Rectal smooth muscle tissue (tissue), 1 donor: ENCODE measurements at regions not wholly inside any gene's neighbourhood (a gene's known extent, or its start where the extent isn't known, plus 50 kb on each side); places are given as distances from the start of the nearest gene placed in this dataset.

ENCODE experiments used
- H3K27ac ChIP-seq: one replicate; pipeline ENCODE4 v1.7.0; 2013; ENCODE audit warnings: low read depth, low read length, inconsistent platforms
- H3K27me3 ChIP-seq: one replicate; pipeline ENCODE4 v1.7.0; 2013; ENCODE audit warnings: low read length; ENCODE audit not compliant: control insufficient read depth, insufficient read depth
- H3K36me3 ChIP-seq: one replicate; pipeline ENCODE4 v1.7.0; 2013; ENCODE audit warnings: low read length; ENCODE audit not compliant: control insufficient read depth, insufficient read depth
- H3K4me1 ChIP-seq: one replicate; pipeline ENCODE4 v1.7.0; 2013; ENCODE audit warnings: low read length; ENCODE audit not compliant: control insufficient read depth, insufficient read depth
- H3K4me3 ChIP-seq: one replicate; pipeline ENCODE4 v1.7.0; 2013; ENCODE audit warnings: low read length
- H3K9ac ChIP-seq: one replicate; pipeline ENCODE4 v1.7.0; 2013; ENCODE audit warnings: low read length

GRCh38 chr18:26652501-26652900 is 104.1 kb upstream of the KCTD1 start:
- H3K9ac ChIP-seq: no peak overlapping the region

DNA sequence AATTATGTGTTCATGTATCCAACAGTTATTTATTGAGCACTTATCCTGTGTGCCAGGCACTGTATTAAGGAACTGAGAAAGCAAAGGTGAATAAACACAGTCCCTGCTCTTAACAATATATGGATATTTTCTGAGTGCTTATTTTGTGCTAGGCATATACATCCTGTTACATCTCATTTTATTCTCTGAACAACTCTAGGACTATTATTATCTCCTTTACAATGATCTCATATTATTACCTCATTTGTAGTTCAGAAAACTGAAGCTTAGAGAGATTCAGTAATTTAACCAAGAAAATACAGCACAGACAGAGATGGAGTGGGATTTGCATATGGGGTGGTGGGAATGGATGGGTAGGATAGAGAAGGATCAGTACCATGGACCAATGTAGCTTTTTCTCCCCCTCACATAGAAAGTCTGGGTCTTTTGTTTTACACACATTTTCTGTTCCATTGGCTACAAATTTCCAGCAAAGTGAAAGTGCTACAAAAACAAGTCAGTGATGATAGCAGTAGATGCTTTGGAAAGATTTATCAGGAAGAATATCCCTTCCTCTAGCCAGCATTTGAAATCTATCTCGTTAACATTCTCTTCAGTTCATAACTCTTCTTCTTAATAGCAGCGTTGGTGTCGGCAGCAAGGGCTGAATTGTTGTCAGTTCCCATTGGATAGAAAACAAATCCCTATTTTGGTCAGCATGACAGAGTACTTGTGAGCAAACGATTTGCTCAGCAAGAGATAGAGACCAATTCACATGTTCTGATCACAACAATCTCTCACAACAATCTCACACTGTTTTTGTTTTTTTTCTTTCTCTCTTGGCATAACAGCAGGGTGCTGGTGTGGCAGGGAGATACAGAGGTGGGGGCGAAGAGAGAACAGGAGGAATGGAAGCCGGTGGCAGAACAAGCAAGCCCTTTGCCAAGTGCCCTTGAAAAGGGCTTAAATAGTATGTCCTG is 102.2 kb upstream of the KCTD1 start:
- H3K4me3 ChIP-seq: no peak overlapping the region
- H3K36me3 ChIP-seq: no peaks in the 10 kb centered on the region
- H3K27me3 ChIP-seq: no peaks in the 10 kb centered on the region
- peak overlapping the region; percentile 16 for H3K27ac ChIP-seq
- no peaks in the 10 kb centered on the region for H3K4me1 ChIP-seq
- no peak overlapping the region for H3K9ac ChIP-seq

More at GRCh38 chr18:26652501-26652900, 104.1 kb upstream of the KCTD1 start:
- Histone ChIP-seq H3K36me3 (no peaks in the 10 kb centered on the region), H3K27ac (no peak overlapping the region), H3K4me3 (no peak overlapping the region), H3K27me3 (no peaks in the 10 kb centered on the region), H3K4me1 (peaks cover 2% of the 10 kb centered on the region)

- Histone ChIP-seq H3K4me3 (no peak overlapping the region), H3K36me3 (no peaks in the 10 kb centered on the region), H3K4me1 (no peaks in the 10 kb centered on the region), H3K27ac (no peak overlapping the region), H3K27me3 (no peaks in the 10 kb centered on the region), H3K9ac (no peak overlapping the region)
These were observed 100.8 kb upstream of the KCTD1 start for GRCh38 chr18:26649193-26649543.

- no peak overlapping the region for H3K27ac ChIP-seq
These were observed 100.3 kb upstream of the KCTD1 start for GRCh38 chr18:26648509-26649192.

GRCh38 chr18:26646901-26647300 is 98.5 kb upstream of the KCTD1 start:
- no peaks in the 10 kb centered on the region for H3K27me3 ChIP-seq
- no peak overlapping the region for H3K4me3 ChIP-seq
- no peak overlapping the region for H3K27ac ChIP-seq
- H3K4me1 ChIP-seq: no peaks in the 10 kb centered on the region
- no peaks in the 10 kb centered on the region for H3K36me3 ChIP-seq
- H3K9ac ChIP-seq: no peak overlapping the region

More at GRCh38 chr18:26648509-26649192, 100.3 kb upstream of the KCTD1 start:
- H3K36me3 ChIP-seq: no peaks in the 10 kb centered on the region
- H3K4me1 ChIP-seq: no peaks in the 10 kb centered on the region
- H3K27me3 ChIP-seq: no peaks in the 10 kb centered on the region
- no peak overlapping the region for H3K9ac ChIP-seq
- H3K4me3 ChIP-seq: no peak overlapping the region

DNA sequence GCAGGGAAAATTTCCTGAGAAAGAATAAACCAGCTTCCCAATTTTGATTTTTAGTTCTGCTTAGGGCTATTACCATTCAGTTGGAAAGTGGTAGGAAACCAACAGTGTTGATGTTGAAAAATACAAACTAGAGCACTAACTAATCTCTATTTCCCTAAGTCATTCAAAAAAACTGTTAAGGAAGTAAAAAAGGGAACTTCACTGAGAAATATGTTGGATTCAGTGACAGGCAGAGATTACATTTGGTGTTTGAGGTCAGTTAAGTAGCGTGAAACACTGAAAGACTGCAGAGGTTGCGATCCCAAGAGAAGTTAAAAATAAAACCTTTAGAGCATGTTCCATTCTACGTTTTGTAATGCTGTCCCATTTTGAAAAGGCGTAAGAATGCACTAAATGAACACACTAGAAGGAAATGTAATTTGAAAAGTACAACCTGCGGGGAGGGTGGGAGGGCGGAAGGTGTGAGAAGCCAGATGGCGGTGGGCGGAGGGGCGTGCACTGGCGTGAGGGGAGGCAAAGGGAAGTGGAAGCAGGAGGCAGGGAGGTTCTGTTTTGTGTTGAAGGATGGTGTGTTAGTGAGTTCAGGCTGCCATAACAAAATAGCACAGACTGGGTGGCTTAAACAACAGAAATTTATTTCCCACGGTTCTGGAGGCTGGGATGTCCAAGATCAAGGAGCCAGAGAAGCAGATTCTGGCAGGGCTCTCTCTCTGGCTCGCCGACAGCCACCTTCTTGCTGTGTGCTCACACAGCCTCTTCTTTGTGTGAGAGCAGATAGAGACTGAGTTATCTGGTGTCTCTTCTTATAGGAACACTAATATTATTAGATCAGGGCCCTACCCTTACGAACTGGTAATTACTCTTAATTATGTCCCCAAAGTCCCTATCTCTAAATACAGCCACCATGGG is 94.3 kb upstream of the KCTD1 start:
- Histone ChIP-seq H3K27me3 (no peaks in the 10 kb centered on the region), H3K4me3 (no peak overlapping the region), H3K4me1 (no peaks in the 10 kb centered on the region), H3K27ac (no peak overlapping the region), H3K9ac (no peak overlapping the region), H3K36me3 (no peaks in the 10 kb centered on the region)

- H3K36me3 ChIP-seq: no peaks in the 10 kb centered on the region
- H3K4me1 ChIP-seq: no peaks in the 10 kb centered on the region
- no peak overlapping the region for H3K4me3 ChIP-seq
- no peak overlapping the region for H3K27ac ChIP-seq
- H3K9ac ChIP-seq: no peak overlapping the region
- H3K27me3 ChIP-seq: no peaks in the 10 kb centered on the region
These were observed 92.2 kb upstream of the KCTD1 start for GRCh38 chr18:26640541-26640940.

DNA sequence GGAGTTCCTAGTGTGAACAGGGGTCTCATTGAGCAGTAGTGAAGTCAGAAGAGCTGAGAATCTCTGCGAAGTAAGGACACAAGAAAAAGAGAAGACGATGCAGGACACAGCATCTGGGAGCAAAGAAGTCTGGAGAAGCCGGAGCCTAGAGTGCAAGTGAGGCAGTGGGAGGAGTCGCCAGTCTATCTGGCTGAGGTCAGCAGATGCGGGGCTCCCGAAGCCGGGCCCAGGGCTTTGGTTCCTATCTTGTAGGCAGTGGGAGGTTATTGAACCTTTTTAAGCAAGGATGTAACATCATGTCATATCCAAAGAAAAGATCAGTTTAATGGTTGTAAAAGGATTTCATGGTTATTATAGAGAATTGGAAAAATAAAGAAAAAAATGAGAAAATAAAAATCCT is 90.8 kb upstream of the KCTD1 start:
- H3K9ac ChIP-seq: no peak overlapping the region
- H3K27ac ChIP-seq: no peak overlapping the region
- no peaks in the 10 kb centered on the region for H3K36me3 ChIP-seq
- no peaks in the 10 kb centered on the region for H3K4me1 ChIP-seq
- H3K27me3 ChIP-seq: no peaks in the 10 kb centered on the region
- H3K4me3 ChIP-seq: no peak overlapping the region

- Histone ChIP-seq H3K4me3 (no peak overlapping the region), H3K36me3 (no peaks in the 10 kb centered on the region), H3K27me3 (no peaks in the 10 kb centered on the region), H3K9ac (no peak overlapping the region), H3K27ac (no peak overlapping the region), H3K4me1 (no peaks in the 10 kb centered on the region)
These were observed 89.6 kb upstream of the KCTD1 start for GRCh38 chr18:26637983-26638382.

DNA sequence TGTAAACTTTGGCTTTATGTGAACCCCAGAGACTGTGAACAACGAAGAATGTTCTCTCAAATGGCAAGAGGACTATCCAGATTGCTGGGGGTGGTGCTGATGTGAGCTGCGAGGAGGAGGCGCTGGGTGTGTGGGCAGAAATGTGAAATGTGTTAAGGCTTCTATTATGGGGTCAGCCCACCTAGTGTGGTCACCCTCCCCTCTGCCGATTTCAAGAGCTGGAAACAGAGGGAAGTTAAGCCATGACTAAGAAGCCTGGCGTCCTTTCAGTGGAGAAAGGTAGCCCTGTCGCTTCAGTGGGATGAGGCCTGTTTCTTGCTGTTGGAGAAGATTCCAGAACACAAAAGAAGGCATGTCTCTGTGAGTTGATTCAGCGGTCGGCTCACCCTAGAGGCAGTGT is 89.0 kb upstream of the KCTD1 start:
- H3K9ac ChIP-seq: no peak overlapping the region
- no peak overlapping the region for H3K4me3 ChIP-seq
- H3K4me1 ChIP-seq: no peaks in the 10 kb centered on the region
- H3K27me3 ChIP-seq: no peaks in the 10 kb centered on the region
- H3K27ac ChIP-seq: no peak overlapping the region
- H3K36me3 ChIP-seq: no peaks in the 10 kb centered on the region

GRCh38 chr18:26635466-26635865 is 87.1 kb upstream of the KCTD1 start:
- H3K27me3 ChIP-seq: no peaks in the 10 kb centered on the region
- H3K4me3 ChIP-seq: no peak overlapping the region
- H3K9ac ChIP-seq: no peak overlapping the region
- no peaks in the 10 kb centered on the region for H3K4me1 ChIP-seq
- no peak overlapping the region for H3K27ac ChIP-seq
- H3K36me3 ChIP-seq: no peaks in the 10 kb centered on the region

DNA sequence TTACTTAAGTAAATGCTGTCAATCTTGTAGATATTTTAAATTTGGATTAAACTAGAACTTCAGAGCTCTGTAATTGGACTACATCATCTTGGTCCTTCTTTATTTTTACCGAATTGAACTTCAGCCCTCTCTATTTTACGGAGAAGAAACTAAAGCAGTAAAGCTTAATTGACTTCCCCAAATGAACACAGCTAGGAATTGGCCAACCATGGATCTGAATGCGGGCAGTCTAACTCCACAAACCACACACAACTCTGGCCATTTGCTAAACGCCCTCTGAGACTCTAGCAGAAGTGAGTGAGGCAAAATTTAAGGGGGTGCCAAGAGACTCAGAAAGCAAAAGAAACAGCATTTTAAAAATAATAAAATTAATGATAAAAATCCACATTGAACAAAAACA is 86.3 kb upstream of the KCTD1 start:
- Histone ChIP-seq H3K27me3 (no peaks in the 10 kb centered on the region), H3K4me3 (no peak overlapping the region), H3K4me1 (no peaks in the 10 kb centered on the region), H3K36me3 (no peaks in the 10 kb centered on the region), H3K27ac (no peak overlapping the region), H3K9ac (no peak overlapping the region)
